HEK293 (cell line): ENCODE measurements at regions not wholly inside any gene's neighbourhood (a gene's known extent, or its start where the extent isn't known, plus 50 kb on each side); places are given as distances from the start of the nearest gene placed in this dataset.

ENCODE experiments used
- CTCF ChIA-PET: fragments of 350-600 bp; formaldehyde crosslinking; extraction: SDS; loops from one replicate; lab custom pipeline; 2021; ENCODE audit warnings: antibody characterized with exemption; lab: Yijun Ruan, JAX
- POLR2A ChIA-PET: fragments of 300-600 bp; formaldehyde crosslinking; extraction: SDS; loops from one replicate; lab custom pipeline; 2020; ENCODE audit warnings: antibody characterized with exemption, inconsistent platforms; lab: Yijun Ruan, JAX
- H3K27ac ChIP-seq: fragments of 200-500 bp; sonication (Bioruptor generic); 2 replicates; pipeline ENCODE4 v1.5.1; 2014; ENCODE audit warnings: low read depth, low read length, control low read depth, inconsistent platforms; ENCODE audit errors: extremely low read depth
- H3K36me3 ChIP-seq, 2 experiments: fragments of 200-500 bp in 1 of 2; sonication (Bioruptor generic) in 1 of 2; 1 replicate in 1 of 2; 2 replicates in 1 of 2; pipeline ENCODE4 v1.5.1; 2014 to 2017; ENCODE audit warnings: inconsistent platforms in 2 of 2, low read length in 2 of 2; ENCODE audit not compliant: control insufficient read depth in 2 of 2, insufficient read depth in 1 of 2
- H3K4me1 ChIP-seq: fragments of 200-500 bp; sonication (Bioruptor generic); 2 replicates; pipeline ENCODE4 v1.5.1; 2014; ENCODE audit warnings: mild to moderate bottlenecking, low read length, inconsistent platforms; ENCODE audit not compliant: control insufficient read depth, insufficient read depth
- H3K4me3 ChIP-seq: 2 replicates; pipeline ENCODE4 v1.5.1; 2011; ENCODE audit warnings: low read depth, mild to moderate bottlenecking, control low read depth, low read length, moderate library complexity
- H3K9me3 ChIP-seq: fragments of 200-500 bp; sonication (Bioruptor generic); 2 replicates; pipeline ENCODE4 v1.5.1; 2014; ENCODE audit warnings: low read depth, low read length, inconsistent platforms; ENCODE audit not compliant: control insufficient read depth, insufficient read depth
- BCL11A ChIP-seq: fragments of 450-650 bp; formaldehyde crosslinking; IDR thresholded peaks from 2 replicates; pipeline ENCODE4 v1.5.1; 2016; ENCODE audit warnings: low read depth, missing biosample characterization, missing genetic modification characterization
- GLIS1 ChIP-seq: fragments of 450-650 bp; formaldehyde crosslinking; IDR thresholded peaks from 2 replicates; pipeline ENCODE4 v1.5.1; 2016; ENCODE audit warnings: missing biosample characterization, missing genetic modification characterization
- YY1 ChIP-seq: fragments of 450-650 bp; formaldehyde crosslinking; IDR thresholded peaks from 2 replicates; pipeline ENCODE4 v1.5.1; 2018; ENCODE audit warnings: missing biosample characterization, missing genetic modification characterization
- ZBTB17 ChIP-seq: fragments of 450-650 bp; formaldehyde crosslinking; IDR thresholded peaks from 2 replicates; pipeline ENCODE4 v1.5.1; 2016; ENCODE audit warnings: missing biosample characterization, missing genetic modification characterization
- ZFHX2 ChIP-seq: fragments of 450-650 bp; formaldehyde crosslinking; conservative IDR thresholded peaks from 2 replicates; pipeline ENCODE4 v1.5.1; 2016; ENCODE audit warnings: missing biosample characterization, missing genetic modification characterization
- ZFP41 ChIP-seq: fragments of 450-650 bp; formaldehyde crosslinking; IDR thresholded peaks from 2 replicates; pipeline ENCODE4 v1.5.1; 2016; ENCODE audit warnings: missing biosample characterization, missing genetic modification characterization, borderline replicate concordance
- ZNF121 ChIP-seq: fragments of 450-650 bp; formaldehyde crosslinking; IDR thresholded peaks from 2 replicates; pipeline ENCODE4 v1.5.1; 2016; ENCODE audit warnings: missing biosample characterization, missing genetic modification characterization
- ZNF132 ChIP-seq: fragments of 450-650 bp; formaldehyde crosslinking; IDR thresholded peaks from 2 replicates; pipeline ENCODE4 v1.5.1; 2017; ENCODE audit warnings: missing biosample characterization, missing genetic modification characterization, borderline replicate concordance
- ZNF140 ChIP-seq: fragments of 450-650 bp; formaldehyde crosslinking; IDR thresholded peaks from 2 replicates; pipeline ENCODE4 v1.5.1; 2016; ENCODE audit warnings: missing biosample characterization, missing genetic modification characterization
- ZNF169 ChIP-seq: fragments of 450-650 bp; formaldehyde crosslinking; IDR thresholded peaks from 2 replicates; pipeline ENCODE4 v1.5.1; 2016; ENCODE audit warnings: missing biosample characterization, missing genetic modification characterization
- ZNF341 ChIP-seq: fragments of 450-650 bp; formaldehyde crosslinking; IDR thresholded peaks from 2 replicates; pipeline ENCODE4; 2016; ENCODE audit warnings: low read depth, missing biosample characterization, missing genetic modification characterization
- ZNF394 ChIP-seq: fragments of 450-650 bp; formaldehyde crosslinking; IDR thresholded peaks from 2 replicates; pipeline ENCODE4 v1.5.1; 2016; ENCODE audit warnings: missing biosample characterization, missing genetic modification characterization, mild to moderate bottlenecking, moderate library complexity, borderline replicate concordance
- ZNF530 ChIP-seq: fragments of 450-650 bp; formaldehyde crosslinking; IDR thresholded peaks from 2 replicates; pipeline ENCODE4 v1.5.1; 2016; ENCODE audit warnings: low read depth, missing biosample characterization, missing genetic modification characterization
- ZNF596 ChIP-seq: fragments of 450-650 bp; IDR thresholded peaks from 2 replicates; pipeline ENCODE4 v1.5.0; 2018; ENCODE audit warnings: missing biosample characterization, mild to moderate bottlenecking, missing genetic modification characterization, moderate library complexity
- ZNF626 ChIP-seq: fragments of 450-650 bp; sonication (Bioruptor Pico); formaldehyde crosslinking; IDR thresholded peaks from 2 replicates; pipeline ENCODE4 v1.5.1; 2018; ENCODE audit warnings: missing biosample characterization, missing genetic modification characterization, inconsistent platforms
- ZNF76 ChIP-seq: fragments of 450-650 bp; formaldehyde crosslinking; IDR thresholded peaks from 2 replicates; pipeline ENCODE4; 2016; ENCODE audit warnings: low read depth, missing biosample characterization, missing genetic modification characterization, borderline replicate concordance
- ZNF837 ChIP-seq: fragments of 450-650 bp; formaldehyde crosslinking; IDR thresholded peaks from 2 replicates; pipeline ENCODE4 v1.5.1; 2016; ENCODE audit warnings: missing biosample characterization, missing genetic modification characterization
- TF ChIP-seq, protein P1 (sequence below): fragments of 450-650 bp; formaldehyde crosslinking; IDR thresholded peaks from 2 replicates; pipeline ENCODE4 v1.5.1; 2016; ENCODE audit warnings: missing biosample characterization, missing genetic modification characterization
- TF ChIP-seq, protein P2 (sequence below): fragments of 450-650 bp; formaldehyde crosslinking; IDR thresholded peaks from 2 replicates; pipeline ENCODE4 v1.5.1; 2016; ENCODE audit warnings: missing biosample characterization, missing genetic modification characterization, borderline replicate concordance
- TF ChIP-seq, protein P3 (sequence below): IDR thresholded peaks from 2 replicates; pipeline ENCODE4 v1.6.1; 2011; ENCODE audit warnings: mild to moderate bottlenecking, low read depth, low read length, borderline replicate concordance

DNA sequence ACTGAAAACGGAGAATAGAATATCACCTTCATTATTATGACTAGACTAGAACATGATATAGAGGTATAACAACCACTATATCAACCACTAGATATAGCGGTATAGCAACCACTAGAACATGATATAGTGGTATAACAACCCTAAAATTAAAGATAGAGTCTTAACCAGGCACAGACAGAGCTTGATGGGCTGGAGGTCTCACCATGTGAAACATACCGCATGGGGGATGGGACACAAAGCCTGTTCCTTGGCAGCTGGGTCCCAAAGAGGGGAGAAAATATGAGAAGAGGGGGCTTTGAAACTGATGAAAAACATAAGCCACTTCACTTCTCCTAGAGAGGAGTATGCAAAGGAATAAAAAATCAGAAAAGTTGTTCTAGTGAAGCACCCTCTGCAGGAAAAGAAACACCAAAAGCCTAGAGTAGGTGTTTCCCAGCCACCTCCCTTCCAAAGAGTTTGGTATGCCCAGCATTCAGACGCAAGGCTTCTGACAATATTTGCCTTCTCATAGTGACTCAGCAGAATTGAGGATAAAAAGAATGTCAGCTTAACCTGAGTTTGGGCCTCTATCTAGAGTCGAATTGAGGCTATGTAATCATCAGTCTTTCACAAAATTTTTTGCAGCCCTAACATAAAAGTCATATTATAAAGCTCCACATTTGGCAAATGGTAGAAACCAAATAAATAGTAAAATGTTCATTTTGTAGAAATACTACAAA is 316.4 kb downstream of the NOVA1 start:
- Histone ChIP-seq H3K36me3 (no peaks in the 10 kb centered on the region), H3K27ac (no peak overlapping the region), H3K4me1 (no peaks in the 10 kb centered on the region), H3K4me3 (no peak overlapping the region), H3K9me3 (no peaks in the 10 kb centered on the region)
- ChIA-PET CTCF (no interaction called here), POLR2A (no interaction called here)
- TF ChIP-seq ZNF132 (tag by site-specific recombination) (no peak), ZFHX2 (tag by site-specific recombination) (no peak), GLIS1 (tag by site-specific recombination) (no peak), ZBTB17 (tag by site-specific recombination) (no peak)

DNA sequence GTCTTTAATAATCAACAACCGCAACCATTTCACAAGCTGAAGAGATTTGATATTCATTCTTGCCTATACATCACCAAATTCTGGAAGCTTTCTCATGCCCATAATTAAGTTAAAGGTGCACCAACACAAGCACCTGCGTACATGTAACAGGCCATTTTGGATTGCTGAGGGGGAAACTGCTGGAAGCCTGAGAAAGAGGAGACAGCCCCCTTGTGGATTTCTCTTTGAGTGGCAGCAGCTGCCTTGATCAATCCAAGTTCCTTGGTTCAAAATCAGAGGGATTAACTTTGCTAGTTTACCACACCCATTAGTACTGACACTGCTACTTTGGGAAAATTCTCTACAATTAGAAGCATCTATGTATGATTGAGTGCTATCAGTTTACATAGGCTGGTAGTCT is 321.1 kb downstream of the NOVA1 start:
- H3K4me1 ChIP-seq: no peaks in the 10 kb centered on the region
- ChIA-PET POLR2A (no interaction called here), CTCF (interaction anchor here (0.8 to 1.2 kb wide), 2 partner anchors 8 to 48 kb away, joined by 3 read pairs; no protein-coding TSS in a partner anchor)
- no peak overlapping the region for H3K4me3 ChIP-seq
- H3K27ac ChIP-seq: no peak overlapping the region
- no peaks in the 10 kb centered on the region for H3K36me3 ChIP-seq
- TF ChIP-seq ZNF837 (tag by site-specific recombination): no peak
- H3K9me3 ChIP-seq: no peaks in the 10 kb centered on the region

DNA sequence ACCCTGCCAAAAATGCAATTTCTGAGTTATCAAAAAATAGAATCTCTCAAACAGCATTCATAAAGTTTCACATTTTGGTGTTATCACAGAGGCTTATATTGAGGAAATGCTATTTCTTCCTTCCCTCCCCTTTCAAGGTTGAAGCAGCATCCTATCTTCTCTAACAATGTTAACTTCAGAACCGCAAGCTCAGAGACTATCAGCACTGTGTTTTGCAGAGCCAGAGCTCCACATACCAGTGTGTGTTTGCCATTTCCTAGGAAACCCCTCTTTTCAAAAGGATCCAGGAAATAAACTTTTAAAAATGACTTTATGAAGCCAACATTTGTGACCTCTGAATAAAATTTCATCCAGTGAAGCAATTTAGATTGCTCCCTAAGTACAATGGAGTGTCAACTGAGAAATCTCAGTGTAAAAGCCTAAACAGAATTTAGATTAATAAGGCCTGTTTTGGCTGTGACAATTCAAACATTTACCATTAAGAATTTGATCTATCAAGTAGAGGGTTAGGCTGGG is 332.6 kb downstream of the NOVA1 start:
- no peak overlapping the region for H3K4me3 ChIP-seq
- TF ChIP-seq ZFP41 (tag by site-specific recombination) (no peak), ZNF394 (no peak), ZNF626 (tag by site-specific recombination) (no peak), ZNF530 (tag by site-specific recombination) (no peak), YY1 (tag by site-specific recombination) (no peak), ZNF140 (tag by site-specific recombination) (no peak), ZNF169 (tag by site-specific recombination) (no peak), BCL11A (no peak), ZNF596 (tag by site-specific recombination) (no peak), ZNF341 (no peak), ZNF121 (tag by site-specific recombination) (no peak), ZNF76 (tag by site-specific recombination) (no peak)
- TF ChIP-seq, protein P1, sequence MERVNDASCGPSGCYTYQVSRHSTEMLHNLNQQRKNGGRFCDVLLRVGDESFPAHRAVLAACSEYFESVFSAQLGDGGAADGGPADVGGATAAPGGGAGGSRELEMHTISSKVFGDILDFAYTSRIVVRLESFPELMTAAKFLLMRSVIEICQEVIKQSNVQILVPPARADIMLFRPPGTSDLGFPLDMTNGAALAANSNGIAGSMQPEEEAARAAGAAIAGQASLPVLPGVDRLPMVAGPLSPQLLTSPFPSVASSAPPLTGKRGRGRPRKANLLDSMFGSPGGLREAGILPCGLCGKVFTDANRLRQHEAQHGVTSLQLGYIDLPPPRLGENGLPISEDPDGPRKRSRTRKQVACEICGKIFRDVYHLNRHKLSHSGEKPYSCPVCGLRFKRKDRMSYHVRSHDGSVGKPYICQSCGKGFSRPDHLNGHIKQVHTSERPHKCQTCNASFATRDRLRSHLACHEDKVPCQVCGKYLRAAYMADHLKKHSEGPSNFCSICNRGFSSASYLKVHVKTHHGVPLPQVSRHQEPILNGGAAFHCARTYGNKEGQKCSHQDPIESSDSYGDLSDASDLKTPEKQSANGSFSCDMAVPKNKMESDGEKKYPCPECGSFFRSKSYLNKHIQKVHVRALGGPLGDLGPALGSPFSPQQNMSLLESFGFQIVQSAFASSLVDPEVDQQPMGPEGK (tag by site-specific recombination): no peak
- TF ChIP-seq, protein P2, sequence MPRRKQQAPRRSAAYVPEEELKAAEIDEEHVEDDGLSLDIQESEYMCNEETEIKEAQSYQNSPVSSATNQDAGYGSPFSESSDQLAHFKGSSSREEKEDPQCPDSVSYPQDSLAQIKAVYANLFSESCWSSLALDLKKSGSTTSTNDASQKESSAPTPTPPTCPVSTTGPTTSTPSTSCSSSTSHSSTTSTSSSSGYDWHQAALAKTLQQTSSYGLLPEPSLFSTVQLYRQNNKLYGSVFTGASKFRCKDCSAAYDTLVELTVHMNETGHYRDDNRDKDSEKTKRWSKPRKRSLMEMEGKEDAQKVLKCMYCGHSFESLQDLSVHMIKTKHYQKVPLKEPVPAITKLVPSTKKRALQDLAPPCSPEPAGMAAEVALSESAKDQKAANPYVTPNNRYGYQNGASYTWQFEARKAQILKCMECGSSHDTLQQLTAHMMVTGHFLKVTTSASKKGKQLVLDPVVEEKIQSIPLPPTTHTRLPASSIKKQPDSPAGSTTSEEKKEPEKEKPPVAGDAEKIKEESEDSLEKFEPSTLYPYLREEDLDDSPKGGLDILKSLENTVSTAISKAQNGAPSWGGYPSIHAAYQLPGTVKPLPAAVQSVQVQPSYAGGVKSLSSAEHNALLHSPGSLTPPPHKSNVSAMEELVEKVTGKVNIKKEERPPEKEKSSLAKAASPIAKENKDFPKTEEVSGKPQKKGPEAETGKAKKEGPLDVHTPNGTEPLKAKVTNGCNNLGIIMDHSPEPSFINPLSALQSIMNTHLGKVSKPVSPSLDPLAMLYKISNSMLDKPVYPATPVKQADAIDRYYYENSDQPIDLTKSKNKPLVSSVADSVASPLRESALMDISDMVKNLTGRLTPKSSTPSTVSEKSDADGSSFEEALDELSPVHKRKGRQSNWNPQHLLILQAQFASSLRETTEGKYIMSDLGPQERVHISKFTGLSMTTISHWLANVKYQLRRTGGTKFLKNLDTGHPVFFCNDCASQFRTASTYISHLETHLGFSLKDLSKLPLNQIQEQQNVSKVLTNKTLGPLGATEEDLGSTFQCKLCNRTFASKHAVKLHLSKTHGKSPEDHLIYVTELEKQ (tag by site-specific recombination): no peak
- TF ChIP-seq, protein P3, sequence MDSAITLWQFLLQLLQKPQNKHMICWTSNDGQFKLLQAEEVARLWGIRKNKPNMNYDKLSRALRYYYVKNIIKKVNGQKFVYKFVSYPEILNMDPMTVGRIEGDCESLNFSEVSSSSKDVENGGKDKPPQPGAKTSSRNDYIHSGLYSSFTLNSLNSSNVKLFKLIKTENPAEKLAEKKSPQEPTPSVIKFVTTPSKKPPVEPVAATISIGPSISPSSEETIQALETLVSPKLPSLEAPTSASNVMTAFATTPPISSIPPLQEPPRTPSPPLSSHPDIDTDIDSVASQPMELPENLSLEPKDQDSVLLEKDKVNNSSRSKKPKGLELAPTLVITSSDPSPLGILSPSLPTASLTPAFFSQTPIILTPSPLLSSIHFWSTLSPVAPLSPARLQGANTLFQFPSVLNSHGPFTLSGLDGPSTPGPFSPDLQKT: no peak
- H3K27ac ChIP-seq: no peak overlapping the region
- H3K4me1 ChIP-seq: no peaks in the 10 kb centered on the region
- no peaks in the 10 kb centered on the region for H3K9me3 ChIP-seq
- POLR2A ChIA-PET: no interaction called here
- CTCF ChIA-PET: no interaction called here
- H3K36me3 ChIP-seq: no peaks in the 10 kb centered on the region
